ENCODE measurements at regions not wholly inside any gene's neighbourhood (a gene's known extent, or its start where the extent isn't known, plus 50 kb on each side); places are given as distances from the start of the nearest gene placed in this dataset.
"Not testable (repeated sequence)": the region's sequence is repeated elsewhere in the genome, so short reads cannot be mapped to it uniquely, and the experiment has no call there.

DNA sequence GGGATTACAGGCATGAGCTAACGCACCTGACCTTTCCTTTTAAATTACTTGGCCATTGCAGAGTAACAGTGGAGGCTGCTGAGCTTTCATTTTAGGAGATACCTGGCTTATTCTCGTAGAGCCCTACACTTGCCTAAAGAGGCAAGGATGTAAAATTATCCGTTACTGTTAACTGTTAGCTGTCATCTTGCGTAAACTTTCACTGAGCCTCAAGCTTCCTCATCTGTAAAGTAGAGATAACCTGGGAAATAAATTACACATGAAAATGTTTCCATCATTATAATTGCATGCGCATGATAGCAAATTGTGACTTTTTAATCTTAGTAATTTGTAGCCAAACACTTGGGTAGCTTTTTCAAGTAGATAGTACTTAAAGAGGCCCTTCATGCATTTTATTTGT lies 118.8 kb upstream of the VKORC1L1 start:
- TF ChIP-seq, protein P1, sequence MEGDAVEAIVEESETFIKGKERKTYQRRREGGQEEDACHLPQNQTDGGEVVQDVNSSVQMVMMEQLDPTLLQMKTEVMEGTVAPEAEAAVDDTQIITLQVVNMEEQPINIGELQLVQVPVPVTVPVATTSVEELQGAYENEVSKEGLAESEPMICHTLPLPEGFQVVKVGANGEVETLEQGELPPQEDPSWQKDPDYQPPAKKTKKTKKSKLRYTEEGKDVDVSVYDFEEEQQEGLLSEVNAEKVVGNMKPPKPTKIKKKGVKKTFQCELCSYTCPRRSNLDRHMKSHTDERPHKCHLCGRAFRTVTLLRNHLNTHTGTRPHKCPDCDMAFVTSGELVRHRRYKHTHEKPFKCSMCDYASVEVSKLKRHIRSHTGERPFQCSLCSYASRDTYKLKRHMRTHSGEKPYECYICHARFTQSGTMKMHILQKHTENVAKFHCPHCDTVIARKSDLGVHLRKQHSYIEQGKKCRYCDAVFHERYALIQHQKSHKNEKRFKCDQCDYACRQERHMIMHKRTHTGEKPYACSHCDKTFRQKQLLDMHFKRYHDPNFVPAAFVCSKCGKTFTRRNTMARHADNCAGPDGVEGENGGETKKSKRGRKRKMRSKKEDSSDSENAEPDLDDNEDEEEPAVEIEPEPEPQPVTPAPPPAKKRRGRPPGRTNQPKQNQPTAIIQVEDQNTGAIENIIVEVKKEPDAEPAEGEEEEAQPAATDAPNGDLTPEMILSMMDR (IDR thresholded peaks at IDR 0.05 in 4 of 5, conservative IDR thresholded peaks at IDR 0.05 in 1 of 5) = not testable (repeated sequence)
- TF ChIP-seq POLR2A (IDR thresholded peaks at IDR 0.05) = not testable (repeated sequence)
